Astrocyte (in vitro differentiated cells and primary cell): ENCODE measurements at regions not wholly inside any gene's neighbourhood (a gene's known extent, or its start where the extent isn't known, plus 50 kb on each side); places are given as distances from the start of the nearest gene placed in this dataset.

Source experiments
- CTCF ChIP-seq: IDR thresholded peaks from 2 replicates; pipeline ENCODE4 v1.5.1; 2011; ENCODE audit warnings: low read depth, mild to moderate bottlenecking, inconsistent platforms, low read length, moderate library complexity; ENCODE audit not compliant: insufficient read depth
- EZH2 ChIP-seq: IDR thresholded peaks from 2 replicates; pipeline ENCODE4 v1.6.1; 2012; ENCODE audit warnings: mild to moderate bottlenecking, low read length, inconsistent platforms; ENCODE audit not compliant: insufficient read depth

- no peak for TF ChIP-seq CTCF
- TF ChIP-seq EZH2: no peak
These were observed 573.2 kb downstream of the CCDC171 start for GRCh38 chr9:16126042-16126441.
